Karpas-422 (cell line): ENCODE measurements at regions not wholly inside any gene's neighbourhood (a gene's known extent, or its start where the extent isn't known, plus 50 kb on each side); places are given as distances from the start of the nearest gene placed in this dataset.

ENCODE experiments used
- DNase-seq: peaks from one replicate; pipeline ENCODE4 v3.0.0-alpha.2; 2015
- H2AFZ ChIP-seq: fragments of 200-600 bp; sonication (generic); 2 replicates; pipeline ENCODE4 v1.6.1; 2014; ENCODE audit warnings: antibody characterized with exemption, low read length, mixed read lengths
- H3K27ac ChIP-seq: fragments of 200-600 bp; sonication (generic); 2 replicates; pipeline ENCODE4 v1.5.1; 2014; ENCODE audit warnings: mild to moderate bottlenecking, low read length, moderate library complexity
- H3K27me3 ChIP-seq: fragments of 200-600 bp; sonication (generic); 2 replicates; pipeline ENCODE4 v1.6.1; 2014; ENCODE audit warnings: low read length, mixed read lengths
- H3K36me3 ChIP-seq: fragments of 200-600 bp; sonication (generic); 2 replicates; pipeline ENCODE4 v1.6.1; 2014; ENCODE audit warnings: low read length, mixed read lengths; ENCODE audit not compliant: insufficient read depth
- H3K4me1 ChIP-seq: fragments of 200-600 bp; sonication (generic); 2 replicates; pipeline ENCODE4 v1.6.1; 2014; ENCODE audit warnings: mild to moderate bottlenecking, low read length, mixed read lengths
- H3K4me2 ChIP-seq: fragments of 200-600 bp; sonication (generic); 2 replicates; pipeline ENCODE4 v1.6.1; 2014; ENCODE audit warnings: low read length, low read depth, mild to moderate bottlenecking; ENCODE audit not compliant: poor library complexity, severe bottlenecking
- H3K4me3 ChIP-seq: fragments of 200-600 bp; sonication (generic); 2 replicates; pipeline ENCODE4 v1.5.1; 2014; ENCODE audit warnings: mild to moderate bottlenecking, antibody characterized with exemption, low read length, mixed read lengths
- H3K79me2 ChIP-seq: fragments of 200-600 bp; sonication (generic); 2 replicates; pipeline ENCODE4 v1.6.1; 2014; ENCODE audit warnings: mild to moderate bottlenecking, low read length, mixed read lengths
- H3K9ac ChIP-seq: fragments of 200-600 bp; sonication (generic); 2 replicates; pipeline ENCODE4 v1.6.0; 2014; ENCODE audit warnings: low read length
- H3K9me2 ChIP-seq: fragments of 200-600 bp; sonication (generic), shearing (Covaris generic); replicated peaks from 2 replicates; pipeline ENCODE4 v1.6.0; 2014; ENCODE audit warnings: mild to moderate bottlenecking, low read length, moderate library complexity; ENCODE audit not compliant: insufficient read depth
- H3K9me3 ChIP-seq: fragments of 300-700, 200-600 bp; sonication (generic); 2 replicates; pipeline ENCODE4 v1.6.1; 2014; ENCODE audit warnings: low read length, mixed read lengths
- H4K20me1 ChIP-seq: fragments of 200-600 bp; sonication (generic); 2 replicates; pipeline ENCODE4 v1.6.1; 2014; ENCODE audit warnings: mild to moderate bottlenecking, antibody characterized with exemption, low read length, low read depth; ENCODE audit not compliant: insufficient read depth

GRCh38 chr2:198791623-198792022 lies 666.1 kb downstream of the SATB2 start:
- Histone ChIP-seq H3K9ac (no peak overlapping the region), H3K4me1 (no peaks in the 10 kb centered on the region), H3K9me2 (0 out of 2 replicates have a peak, but pooled peaks cover 4% of the 10 kb centered on the region), H4K20me1 (no peaks in the 10 kb centered on the region), H3K27ac (no peak overlapping the region), H3K36me3 (no peaks in the 10 kb centered on the region), H3K9me3 (0 out of 2 replicates have a peak, but pooled peaks cover 3% of the 10 kb centered on the region), H3K4me2 (no peak overlapping the region), H2AFZ (no peak overlapping the region), H3K4me3 (no peak overlapping the region), H3K79me2 (no peaks in the 10 kb centered on the region), H3K27me3 (no peaks in the 10 kb centered on the region)
- DNase-seq, result no peak

- no peak for DNase-seq
- no peaks in the 10 kb centered on the region for H3K36me3 ChIP-seq
- no peaks in the 10 kb centered on the region for H3K79me2 ChIP-seq
- no peaks in the 10 kb centered on the region for H3K27me3 ChIP-seq
- H3K4me1 ChIP-seq, result no peaks in the 10 kb centered on the region
- no peaks in the 10 kb centered on the region for H3K9me3 ChIP-seq
- no peak overlapping the region for H3K4me2 ChIP-seq
- H4K20me1 ChIP-seq, result no peaks in the 10 kb centered on the region
- no peak overlapping the region for H3K9ac ChIP-seq
- H2AFZ ChIP-seq, result no peak overlapping the region
- no peak overlapping the region for H3K27ac ChIP-seq
- H3K4me3 ChIP-seq, result no peak overlapping the region
- peaks cover 4% of the 10 kb centered on the region; the same call in 1 of the 2 replicates for H3K9me2 ChIP-seq
Observed at GRCh38 chr2:198788676-198789075, 669.1 kb downstream of the SATB2 start.

- Histone ChIP-seq H3K9me2 (no peaks in the 10 kb centered on the region; the same call in 1 of the 2 replicates), H4K20me1 (no peaks in the 10 kb centered on the region), H3K36me3 (no peaks in the 10 kb centered on the region), H3K4me2 (no peak overlapping the region), H3K4me1 (no peaks in the 10 kb centered on the region), H2AFZ (no peak overlapping the region), H3K27ac (no peak overlapping the region), H3K79me2 (no peaks in the 10 kb centered on the region), H3K27me3 (no peaks in the 10 kb centered on the region), H3K9ac (no peak overlapping the region), H3K9me3 (no peaks in the 10 kb centered on the region), H3K4me3 (no peak overlapping the region)
- DNase-seq, result no peak
Observed at GRCh38 chr2:198782734-198783133, 675.0 kb downstream of the SATB2 start.

GRCh38 chr2:198776616-198777406 lies 680.9 kb downstream of the SATB2 start:
- DNase-seq, result no peak
- Histone ChIP-seq H3K4me1 (no peaks in the 10 kb centered on the region), H3K9me3 (no peaks in the 10 kb centered on the region), H3K4me3 (no peak overlapping the region), H3K79me2 (no peaks in the 10 kb centered on the region), H3K36me3 (no peaks in the 10 kb centered on the region), H2AFZ (no peak overlapping the region), H3K4me2 (no peak overlapping the region), H3K9me2 (no peaks in the 10 kb centered on the region), H3K27me3 (no peaks in the 10 kb centered on the region), H4K20me1 (no peaks in the 10 kb centered on the region), H3K9ac (no peak overlapping the region), H3K27ac (no peak overlapping the region)

GRCh38 chr2:198775737-198776136 lies 682.0 kb downstream of the SATB2 start:
- Histone ChIP-seq H4K20me1 (no peaks in the 10 kb centered on the region), H3K36me3 (no peaks in the 10 kb centered on the region), H3K9me2 (no peaks in the 10 kb centered on the region), H3K4me3 (no peak overlapping the region), H3K79me2 (no peaks in the 10 kb centered on the region), H3K27me3 (no peaks in the 10 kb centered on the region), H3K9ac (no peak overlapping the region), H3K9me3 (no peaks in the 10 kb centered on the region), H3K4me2 (no peak overlapping the region), H2AFZ (no peak overlapping the region), H3K27ac (no peak overlapping the region), H3K4me1 (no peaks in the 10 kb centered on the region)
- DNase-seq, result no peak

GRCh38 chr2:198774576-198774975 lies 683.2 kb downstream of the SATB2 start:
- Histone ChIP-seq H3K4me2 (no peak overlapping the region), H3K27me3 (no peaks in the 10 kb centered on the region), H3K4me1 (no peaks in the 10 kb centered on the region), H2AFZ (no peak overlapping the region), H3K9me3 (no peaks in the 10 kb centered on the region), H3K79me2 (no peaks in the 10 kb centered on the region), H4K20me1 (no peaks in the 10 kb centered on the region), H3K36me3 (no peaks in the 10 kb centered on the region), H3K9ac (no peak overlapping the region), H3K9me2 (no peaks in the 10 kb centered on the region), H3K4me3 (no peak overlapping the region), H3K27ac (no peak overlapping the region)
- no peak for DNase-seq

GRCh38 chr2:198767694-198768093 lies 690.0 kb downstream of the SATB2 start:
- H3K9me2 ChIP-seq, result no peaks in the 10 kb centered on the region
- no peaks in the 10 kb centered on the region for H3K79me2 ChIP-seq
- H3K27me3 ChIP-seq, result no peaks in the 10 kb centered on the region
- H3K4me3 ChIP-seq, result no peak overlapping the region
- H3K4me2 ChIP-seq, result no peak overlapping the region
- H3K36me3 ChIP-seq, result no peaks in the 10 kb centered on the region
- H2AFZ ChIP-seq, result no peak overlapping the region
- no peaks in the 10 kb centered on the region for H4K20me1 ChIP-seq
- no peaks in the 10 kb centered on the region for H3K4me1 ChIP-seq
- no peak overlapping the region for H3K27ac ChIP-seq
- no peaks in the 10 kb centered on the region for H3K9me3 ChIP-seq
- no peak overlapping the region for H3K9ac ChIP-seq
- DNase-seq, result no peak

- Histone ChIP-seq H3K9me3 (no peaks in the 10 kb centered on the region), H3K36me3 (no peaks in the 10 kb centered on the region), H3K9ac (no peak overlapping the region), H3K27ac (no peak overlapping the region), H3K27me3 (no peaks in the 10 kb centered on the region), H3K79me2 (no peaks in the 10 kb centered on the region), H3K4me2 (no peak overlapping the region), H3K4me1 (no peaks in the 10 kb centered on the region), H3K4me3 (no peak overlapping the region), H2AFZ (no peak overlapping the region), H4K20me1 (no peaks in the 10 kb centered on the region), H3K9me2 (no peaks in the 10 kb centered on the region; the same call in 1 of the 2 replicates)
- no peak for DNase-seq
Observed at GRCh38 chr2:198763793-198764192, 693.9 kb downstream of the SATB2 start.
